NT2/D1 (cell line): ENCODE measurements at regions not wholly inside any gene's neighbourhood (a gene's known extent, or its start where the extent isn't known, plus 50 kb on each side); places are given as distances from the start of the nearest gene placed in this dataset.

Source experiments
- YY1 ChIP-seq: IDR thresholded peaks from 2 replicates; pipeline ENCODE4 v1.6.1; 2011; ENCODE audit not compliant: insufficient read length, insufficient read depth
- ZNF274 ChIP-seq: IDR thresholded peaks from 2 replicates; pipeline ENCODE4 v1.6.1; 2011; ENCODE audit warnings: mild to moderate bottlenecking, low read depth, low read length

GRCh38 chr12:30178916-30179315 is 395.2 kb upstream of the TMTC1 start:
- no peak for TF ChIP-seq YY1
- no peak for TF ChIP-seq ZNF274
